ENCODE measurements at regions not wholly inside any gene's neighbourhood (a gene's known extent, or its start where the extent isn't known, plus 50 kb on each side); places are given as distances from the start of the nearest gene placed in this dataset.
A peak's percentile ranks its signal among the peaks of the same experiment; 100 is the strongest.

DNA sequence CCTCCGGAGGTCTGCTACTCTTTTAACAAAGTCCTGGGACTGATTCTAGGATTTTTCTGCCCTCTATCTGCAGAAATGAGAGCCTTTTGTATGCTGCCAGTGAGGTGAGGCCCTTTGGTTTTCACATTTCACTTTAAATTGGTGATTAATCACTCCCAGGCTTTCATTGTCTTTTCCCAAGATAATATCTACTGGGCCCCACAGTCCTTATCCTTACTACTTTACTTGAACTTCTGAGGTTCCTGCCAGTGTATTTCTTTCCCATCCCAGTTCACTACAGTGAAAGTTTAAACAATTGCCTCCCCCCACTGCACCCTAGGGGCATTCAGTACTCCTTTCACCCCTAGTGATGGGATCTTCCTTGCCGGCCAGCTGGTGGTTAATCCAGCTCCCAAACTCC is 127.4 kb upstream of the INHBA start:
- DNase-seq = no peak

DNA sequence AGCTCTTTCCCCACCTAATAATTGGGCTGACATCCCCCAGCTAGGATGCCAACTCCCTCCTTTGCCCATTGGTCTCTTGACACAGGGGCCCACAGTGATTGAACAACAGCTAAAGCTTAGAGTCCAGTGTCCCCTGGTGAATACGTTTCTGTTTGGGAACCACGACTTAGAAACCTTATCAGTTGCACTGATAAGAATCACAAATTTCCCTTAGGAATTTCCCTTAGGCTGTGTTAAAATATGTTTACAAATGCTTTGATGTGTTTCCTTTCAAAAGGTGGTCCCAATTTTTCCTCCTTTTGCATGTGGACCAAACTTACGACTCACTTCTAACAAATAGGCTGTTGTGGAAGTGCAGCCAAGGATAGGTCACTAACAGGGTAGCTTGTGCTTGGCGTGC is 126.0 kb upstream of the INHBA start:
- no peak for DNase-seq

- no peak for DNase-seq
These were observed 123.8 kb upstream of the INHBA start for GRCh38 chr7:41826641-41827040.

DNA sequence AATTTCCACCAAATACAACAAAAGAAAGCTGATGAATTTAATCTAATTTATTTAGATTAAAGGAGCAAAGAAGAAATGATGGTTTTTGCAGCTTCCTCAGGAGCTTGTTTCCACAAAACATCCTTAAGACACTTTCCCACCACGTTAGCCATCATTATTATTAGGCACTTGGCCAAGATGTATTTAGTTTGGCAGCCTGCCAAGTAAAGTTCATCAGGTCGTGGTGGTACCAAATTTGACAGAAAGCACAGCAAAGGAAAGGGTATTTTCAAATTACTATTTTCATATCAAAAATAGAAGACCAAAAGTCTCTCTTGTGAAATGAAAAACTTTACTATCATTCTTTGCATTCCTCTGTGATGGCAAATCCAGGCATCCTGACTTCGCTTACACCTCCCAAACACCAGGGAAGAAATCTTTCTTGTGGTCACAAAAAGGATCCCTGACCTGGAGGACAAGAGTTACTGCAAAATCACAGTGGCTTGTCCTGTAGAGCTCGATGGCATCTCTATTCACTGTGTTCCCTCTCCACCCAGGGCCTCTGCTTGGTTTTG is 123.1 kb upstream of the INHBA start:
- no peak for DNase-seq

- peak in 1 of 2 donors; percentile 45 for DNase-seq
These were observed 121.4 kb upstream of the INHBA start for GRCh38 chr7:41824284-41824683.

DNA sequence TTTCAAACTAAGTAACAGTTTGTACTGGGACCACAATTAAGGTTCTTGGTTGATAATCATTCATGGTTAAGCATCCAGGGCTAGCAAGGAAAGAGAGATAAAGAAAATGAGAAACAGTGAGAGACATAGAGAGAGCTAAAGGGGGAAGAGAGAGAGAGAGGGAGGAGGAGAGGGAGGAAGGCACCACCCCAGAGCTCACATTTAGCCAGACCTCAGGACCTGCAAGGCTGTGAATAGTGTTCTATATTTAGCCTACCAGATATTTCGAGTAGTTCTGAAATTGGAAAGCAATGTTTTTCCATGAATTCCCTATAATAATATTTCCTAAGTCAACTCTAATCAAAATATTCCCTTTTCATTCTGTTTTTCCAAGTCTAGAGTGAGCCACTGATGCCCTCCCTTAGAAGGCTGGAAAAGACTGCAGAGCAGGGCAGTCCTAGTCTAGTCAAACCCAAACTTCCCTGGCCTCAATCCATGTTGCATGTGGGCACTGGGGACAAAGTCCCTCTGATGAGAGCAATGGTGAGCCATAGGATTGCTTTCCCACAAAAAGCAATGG is 119.4 kb upstream of the INHBA start:
- DNase-seq = no peak

GRCh38 chr7:41821521-41822213 is 118.8 kb upstream of the INHBA start:
- DNase-seq = no peak

GRCh38 chr7:41820111-41820671 is 117.3 kb upstream of the INHBA start:
- no peak for DNase-seq

DNA sequence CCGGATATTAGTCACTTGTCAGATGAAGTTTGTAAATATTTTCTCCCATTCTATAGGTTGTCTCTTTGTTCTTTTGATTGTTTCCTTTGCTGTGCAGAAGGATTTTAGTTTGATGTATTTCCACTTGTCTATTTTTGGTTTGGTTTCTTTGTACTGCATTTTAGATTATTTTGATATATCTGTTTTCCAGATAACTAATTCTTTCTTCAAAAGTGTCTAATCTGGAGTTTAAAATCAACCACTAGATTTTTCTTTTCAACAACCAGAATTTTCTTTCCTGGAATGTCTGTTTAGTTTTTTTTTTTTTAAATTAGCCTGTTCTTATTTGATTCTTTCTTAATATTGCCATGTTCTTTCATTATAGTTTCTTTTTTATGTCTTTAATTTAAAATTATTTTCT is 116.8 kb upstream of the INHBA start:
- DNase-seq = no peak

GRCh38 chr7:41818765-41819398 is 116.0 kb upstream of the INHBA start:
- DNase-seq = no peak

- no peak for DNase-seq
These were observed 114.5 kb upstream of the INHBA start for GRCh38 chr7:41817386-41817785.

DNA sequence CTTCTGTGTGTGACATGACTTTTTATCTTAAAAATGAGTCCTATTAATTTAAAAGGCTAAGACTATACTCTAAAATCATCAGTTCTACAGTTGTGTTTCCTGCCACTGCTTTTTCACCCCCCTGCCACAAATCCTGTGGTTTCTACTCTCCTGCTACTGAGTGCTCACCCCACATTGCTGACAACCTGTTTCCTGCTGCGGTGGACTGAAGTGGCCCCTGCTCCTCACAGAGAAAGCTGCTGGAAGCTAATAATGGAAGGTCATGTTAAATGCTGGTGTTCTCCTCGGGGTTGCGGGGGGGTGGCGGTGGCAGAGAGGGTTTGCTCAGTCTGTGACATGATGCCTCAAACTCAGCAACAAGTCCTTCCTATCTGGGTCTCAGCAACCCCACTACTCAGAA is 113.2 kb upstream of the INHBA start:
- peak in 1 of 2 donors; percentile 97 for DNase-seq

GRCh38 chr7:41814888-41815287 is 112.0 kb upstream of the INHBA start:
- DNase-seq = no peak

DNA sequence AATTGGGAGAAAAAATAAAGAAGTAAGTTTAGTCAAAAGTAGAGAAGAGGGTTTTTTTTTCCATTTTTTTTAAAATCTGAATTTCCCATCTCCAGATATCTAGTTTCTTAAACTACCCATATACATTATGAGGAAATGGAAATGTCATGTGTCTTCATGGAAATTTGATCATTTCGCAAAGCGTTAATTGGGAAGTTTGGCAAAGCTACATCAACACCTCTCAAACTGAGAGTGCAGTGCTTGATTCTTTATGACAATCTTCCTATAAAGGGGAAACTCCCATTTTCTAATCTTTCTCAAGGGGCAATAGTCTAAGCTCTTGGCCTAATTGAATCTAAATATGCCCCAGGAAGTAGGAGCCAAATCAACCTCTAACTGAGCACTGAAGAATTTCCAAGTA is 110.4 kb upstream of the INHBA start:
- DNase-seq = no peak

GRCh38 chr7:41811941-41812340 is 109.1 kb upstream of the INHBA start:
- DNase-seq = no peak

DNA sequence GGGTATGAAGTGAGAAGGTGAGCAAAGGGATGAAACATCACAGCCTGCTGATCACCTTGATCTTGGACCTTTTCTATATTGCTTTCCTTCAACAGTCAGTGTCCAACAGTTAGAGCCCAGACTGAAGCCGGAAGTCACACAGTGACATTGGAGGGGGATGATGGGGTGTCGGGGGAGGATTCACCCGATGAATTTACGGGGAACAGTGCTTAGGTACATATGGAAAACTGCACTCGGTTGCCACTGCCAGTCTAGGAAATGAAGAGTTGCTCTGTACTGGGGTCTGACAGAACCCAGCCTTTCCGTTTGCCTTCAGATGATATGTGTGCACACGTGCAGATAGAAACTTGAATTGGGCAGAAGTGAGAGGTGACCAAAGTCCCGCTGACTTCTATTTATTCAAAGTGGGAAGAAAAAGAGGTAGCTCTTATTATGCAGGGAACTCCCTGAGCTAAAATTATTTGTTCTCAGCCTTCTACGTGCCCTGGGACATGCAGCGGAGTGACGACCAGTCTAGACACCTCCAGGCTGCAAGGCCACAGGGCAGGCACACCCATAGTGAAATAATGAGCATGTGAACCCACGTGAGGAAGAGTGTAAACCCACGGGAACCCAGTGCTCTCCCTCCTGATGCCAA is 107.2 kb upstream of the INHBA start:
- no peak for DNase-seq

GRCh38 chr7:41809529-41809939 is 106.6 kb upstream of the INHBA start:
- DNase-seq = no peak

- no peak for DNase-seq
These were observed 106.2 kb upstream of the INHBA start for GRCh38 chr7:41809116-41809515.

DNA sequence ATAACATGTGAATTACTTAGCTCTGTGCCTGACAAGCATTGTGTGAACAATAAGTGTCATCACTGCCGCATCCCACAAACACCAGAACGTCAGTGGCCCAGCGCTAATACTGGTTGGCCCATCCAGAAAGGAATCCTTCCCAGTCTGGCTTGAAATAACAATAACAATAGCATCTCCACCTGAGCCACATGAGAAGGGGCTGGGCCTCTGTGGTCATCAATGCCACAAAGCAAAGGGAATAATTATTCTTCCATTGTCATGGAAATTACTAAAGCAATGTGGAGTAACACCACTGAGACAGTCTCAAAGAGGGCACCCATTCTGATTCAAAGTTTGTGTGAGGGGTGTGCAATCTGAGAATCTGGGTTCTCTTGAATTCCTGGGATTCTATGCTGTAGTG is 105.7 kb upstream of the INHBA start:
- DNase-seq = no peak

GRCh38 chr7:41803569-41803968 is 100.7 kb upstream of the INHBA start:
- DNase-seq = no peak

- no peak for DNase-seq
These were observed 93.4 kb upstream of the INHBA start for GRCh38 chr7:41796331-41796730.

DNA sequence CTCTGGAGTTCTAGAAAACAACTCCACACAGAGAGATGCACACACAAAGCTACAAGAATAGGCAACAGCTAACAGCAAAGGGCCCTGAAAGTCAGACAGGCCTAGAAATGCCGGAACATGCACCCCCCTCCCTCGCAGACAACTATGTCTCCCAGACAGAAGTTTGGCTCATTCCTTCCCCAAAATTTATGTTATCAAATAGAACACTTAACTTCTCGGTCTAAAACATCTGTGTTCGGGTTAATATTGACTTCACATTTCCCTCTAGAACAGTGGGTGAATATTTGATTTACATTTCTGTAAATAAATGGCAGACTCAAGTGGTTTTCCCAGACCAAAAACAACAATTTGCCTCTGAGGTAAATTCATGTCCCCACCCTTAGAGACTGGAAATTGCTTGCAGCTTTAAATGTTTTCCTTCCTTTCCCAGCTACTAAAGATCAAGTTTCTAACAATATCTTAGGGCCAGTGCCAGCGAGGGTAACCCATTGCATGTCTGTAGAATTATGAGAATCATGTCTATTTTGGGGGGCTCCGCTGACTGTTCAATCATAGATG is 92.5 kb upstream of the INHBA start:
- no peak for DNase-seq

- DNase-seq = no peak
These were observed 90.7 kb upstream of the INHBA start for GRCh38 chr7:41793556-41793955.
